ENCODE measurements at regions not wholly inside any gene's neighbourhood (a gene's known extent, or its start where the extent isn't known, plus 50 kb on each side); places are given as distances from the start of the nearest gene placed in this dataset.

DNA sequence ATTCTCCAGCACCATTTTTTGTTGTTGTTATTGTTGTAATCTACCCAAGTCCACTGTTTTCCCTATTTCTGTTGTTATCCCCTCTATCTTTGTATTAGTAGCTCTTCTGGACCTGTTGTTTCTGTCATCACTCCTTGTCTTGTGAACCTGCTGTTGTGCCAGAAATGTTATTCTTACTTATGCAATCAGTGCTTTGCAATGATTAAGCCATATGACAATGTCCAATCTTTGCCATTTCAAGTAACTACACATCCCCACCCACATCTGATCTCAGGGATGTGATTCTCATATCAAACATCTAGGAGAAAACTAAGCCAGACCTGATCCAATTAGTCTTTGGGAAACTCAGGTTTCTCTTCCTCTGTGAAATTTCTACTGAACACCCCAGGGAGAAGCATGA lies 472.6 kb upstream of the KLHL1 start:
- no peaks in the 10 kb centered on the region for H3K27me3 ChIP-seq (ENCODE audit: insufficient read depth, poor library complexity, severe bottlenecking)
- DNase-seq (ENCODE audit: low spot score) (no peak), ATAC-seq (ENCODE audit: low read depth) (no peak)
- H3K4me3 ChIP-seq (ENCODE audit: severe bottlenecking), result no peak overlapping the region
- TF ChIP-seq, protein P1, sequence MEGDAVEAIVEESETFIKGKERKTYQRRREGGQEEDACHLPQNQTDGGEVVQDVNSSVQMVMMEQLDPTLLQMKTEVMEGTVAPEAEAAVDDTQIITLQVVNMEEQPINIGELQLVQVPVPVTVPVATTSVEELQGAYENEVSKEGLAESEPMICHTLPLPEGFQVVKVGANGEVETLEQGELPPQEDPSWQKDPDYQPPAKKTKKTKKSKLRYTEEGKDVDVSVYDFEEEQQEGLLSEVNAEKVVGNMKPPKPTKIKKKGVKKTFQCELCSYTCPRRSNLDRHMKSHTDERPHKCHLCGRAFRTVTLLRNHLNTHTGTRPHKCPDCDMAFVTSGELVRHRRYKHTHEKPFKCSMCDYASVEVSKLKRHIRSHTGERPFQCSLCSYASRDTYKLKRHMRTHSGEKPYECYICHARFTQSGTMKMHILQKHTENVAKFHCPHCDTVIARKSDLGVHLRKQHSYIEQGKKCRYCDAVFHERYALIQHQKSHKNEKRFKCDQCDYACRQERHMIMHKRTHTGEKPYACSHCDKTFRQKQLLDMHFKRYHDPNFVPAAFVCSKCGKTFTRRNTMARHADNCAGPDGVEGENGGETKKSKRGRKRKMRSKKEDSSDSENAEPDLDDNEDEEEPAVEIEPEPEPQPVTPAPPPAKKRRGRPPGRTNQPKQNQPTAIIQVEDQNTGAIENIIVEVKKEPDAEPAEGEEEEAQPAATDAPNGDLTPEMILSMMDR (IDR thresholded peaks at IDR 0.05; ENCODE audit: poor library complexity, severe bottlenecking), result no peak
- H3K27ac ChIP-seq (ENCODE audit: poor library complexity, severe bottlenecking), result no peak overlapping the region
- H3K4me1 ChIP-seq (ENCODE audit: insufficient read depth, poor library complexity, severe bottlenecking), result no peaks in the 10 kb centered on the region
- no peaks in the 10 kb centered on the region for H3K36me3 ChIP-seq (ENCODE audit: low read depth)
- no peaks in the 10 kb centered on the region for H3K9me3 ChIP-seq (ENCODE audit: severe bottlenecking)

- Histone ChIP-seq H3K27me3 (ENCODE audit: insufficient read depth, poor library complexity, severe bottlenecking) (no peaks in the 10 kb centered on the region), H3K4me3 (ENCODE audit: severe bottlenecking) (no peak overlapping the region), H3K9me3 (ENCODE audit: severe bottlenecking) (no peaks in the 10 kb centered on the region), H3K27ac (ENCODE audit: poor library complexity, severe bottlenecking) (no peak overlapping the region), H3K36me3 (ENCODE audit: low read depth) (no peaks in the 10 kb centered on the region), H3K4me1 (ENCODE audit: insufficient read depth, poor library complexity, severe bottlenecking) (no peaks in the 10 kb centered on the region)
- DNase-seq (ENCODE audit: low spot score), result no peak
- TF ChIP-seq, protein P1 (IDR thresholded peaks at IDR 0.05; ENCODE audit: poor library complexity, severe bottlenecking), result no peak
- no peak for ATAC-seq (ENCODE audit: low read depth)
Observed at GRCh38 chr13:70579941-70580340, 471.7 kb upstream of the KLHL1 start.

DNA sequence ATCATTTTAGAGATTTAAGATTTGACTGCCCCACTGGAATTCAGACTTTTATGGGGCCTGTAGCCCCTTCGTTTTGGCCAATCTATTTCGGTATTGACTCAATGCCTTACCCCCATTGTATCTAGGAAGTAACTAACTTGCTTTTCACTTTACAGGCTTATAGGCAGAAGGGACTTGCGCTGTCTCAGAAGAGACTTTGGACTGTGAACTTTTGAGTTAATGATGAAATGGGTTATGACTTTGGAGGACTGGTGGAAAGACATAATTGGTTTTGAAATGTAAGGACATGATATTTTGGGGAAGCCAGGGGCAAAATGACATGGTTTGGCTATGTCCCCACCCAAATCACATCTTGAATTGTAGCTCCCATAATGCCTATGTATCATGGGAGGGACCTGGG lies 463.0 kb upstream of the KLHL1 start:
- no peak overlapping the region for H3K4me3 ChIP-seq (ENCODE audit: severe bottlenecking)
- DNase-seq (ENCODE audit: low spot score), result no peak
- H3K27ac ChIP-seq (ENCODE audit: poor library complexity, severe bottlenecking), result no peak overlapping the region
- H3K9me3 ChIP-seq (ENCODE audit: severe bottlenecking), result no peaks in the 10 kb centered on the region
- TF ChIP-seq, protein P1 (IDR thresholded peaks at IDR 0.05; ENCODE audit: poor library complexity, severe bottlenecking), result no peak
- ATAC-seq (ENCODE audit: low read depth), result no peak
- H3K27me3 ChIP-seq (ENCODE audit: insufficient read depth, poor library complexity, severe bottlenecking), result no peaks in the 10 kb centered on the region
- no peaks in the 10 kb centered on the region for H3K4me1 ChIP-seq (ENCODE audit: insufficient read depth, poor library complexity, severe bottlenecking)
- H3K36me3 ChIP-seq (ENCODE audit: low read depth), result no peaks in the 10 kb centered on the region

GRCh38 chr13:70568571-70568970 lies 460.3 kb upstream of the KLHL1 start:
- no peak for DNase-seq (ENCODE audit: low spot score)
- Histone ChIP-seq H3K36me3 (ENCODE audit: low read depth) (no peaks in the 10 kb centered on the region), H3K4me3 (ENCODE audit: severe bottlenecking) (no peak overlapping the region), H3K9me3 (ENCODE audit: severe bottlenecking) (no peaks in the 10 kb centered on the region), H3K27me3 (ENCODE audit: insufficient read depth, poor library complexity, severe bottlenecking) (no peaks in the 10 kb centered on the region), H3K4me1 (ENCODE audit: insufficient read depth, poor library complexity, severe bottlenecking) (no peaks in the 10 kb centered on the region), H3K27ac (ENCODE audit: poor library complexity, severe bottlenecking) (no peak overlapping the region)
- ATAC-seq (ENCODE audit: low read depth), result no peak
- TF ChIP-seq, protein P1 (IDR thresholded peaks at IDR 0.05; ENCODE audit: poor library complexity, severe bottlenecking), result peak; percentile 75

GRCh38 chr13:70544706-70545105 lies 436.5 kb upstream of the KLHL1 start:
- peaks cover 5% of the 10 kb centered on the region for H3K4me1 ChIP-seq (ENCODE audit: insufficient read depth, poor library complexity, severe bottlenecking)
- ATAC-seq (ENCODE audit: low read depth) (no peak), DNase-seq (ENCODE audit: low spot score) (no peak)
- H3K9me3 ChIP-seq (ENCODE audit: severe bottlenecking), result no peaks in the 10 kb centered on the region
- H3K27me3 ChIP-seq (ENCODE audit: insufficient read depth, poor library complexity, severe bottlenecking), result no peaks in the 10 kb centered on the region
- no peaks in the 10 kb centered on the region for H3K36me3 ChIP-seq (ENCODE audit: low read depth)
- no peak overlapping the region for H3K27ac ChIP-seq (ENCODE audit: poor library complexity, severe bottlenecking)
- TF ChIP-seq, protein P1 (IDR thresholded peaks at IDR 0.05; ENCODE audit: poor library complexity, severe bottlenecking), result no peak
- H3K4me3 ChIP-seq (ENCODE audit: severe bottlenecking), result no peak overlapping the region
